ES-I3 (cell line): ENCODE measurements at regions not wholly inside any gene's neighbourhood (a gene's known extent, or its start where the extent isn't known, plus 50 kb on each side); places are given as distances from the start of the nearest gene placed in this dataset.

Experiments used
- H3K36me3 ChIP-seq: 2 replicates; pipeline ENCODE4 v1.6.1; 2013; ENCODE audit warnings: mild to moderate bottlenecking, low read length, control low read depth, moderate library complexity; ENCODE audit not compliant: insufficient read depth
- H3K4me1 ChIP-seq: 2 replicates; pipeline ENCODE4 v1.6.1; 2013; ENCODE audit warnings: mild to moderate bottlenecking, control low read depth, low read length; ENCODE audit not compliant: insufficient read depth
- H3K9ac ChIP-seq: 2 replicates; pipeline ENCODE4 v1.6.1; 2013; ENCODE audit warnings: low read depth, mild to moderate bottlenecking, low read length, moderate library complexity
- H3K9me3 ChIP-seq: 2 replicates; pipeline ENCODE4 v1.6.1; 2013; ENCODE audit warnings: mild to moderate bottlenecking, low read length, moderate library complexity; ENCODE audit not compliant: control insufficient read depth, insufficient read depth

DNA sequence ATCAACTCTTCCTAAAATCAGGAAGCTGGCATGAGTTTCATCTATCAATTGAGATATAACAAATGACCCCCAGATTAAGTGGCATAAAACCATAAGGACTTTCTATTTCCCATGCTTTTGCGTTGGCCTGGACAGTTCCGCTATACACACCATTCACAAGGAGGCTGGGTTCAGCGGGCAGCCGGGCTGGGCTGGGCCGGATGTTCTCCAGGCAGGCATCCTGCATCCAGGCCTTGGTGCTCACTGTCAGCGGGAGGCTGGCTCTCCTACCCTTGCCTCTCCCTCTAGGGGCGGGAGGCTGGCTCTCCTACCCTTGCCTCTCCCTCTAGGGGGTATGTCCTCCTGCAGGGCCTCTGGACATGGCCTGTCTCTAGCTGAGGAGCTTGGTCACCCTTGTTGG lies 266.0 kb upstream of the ARRDC4 start:
- Histone ChIP-seq H3K36me3 (no peaks in the 10 kb centered on the region), H3K9ac (no peak overlapping the region), H3K4me1 (no peaks in the 10 kb centered on the region), H3K9me3 (no peaks in the 10 kb centered on the region)

DNA sequence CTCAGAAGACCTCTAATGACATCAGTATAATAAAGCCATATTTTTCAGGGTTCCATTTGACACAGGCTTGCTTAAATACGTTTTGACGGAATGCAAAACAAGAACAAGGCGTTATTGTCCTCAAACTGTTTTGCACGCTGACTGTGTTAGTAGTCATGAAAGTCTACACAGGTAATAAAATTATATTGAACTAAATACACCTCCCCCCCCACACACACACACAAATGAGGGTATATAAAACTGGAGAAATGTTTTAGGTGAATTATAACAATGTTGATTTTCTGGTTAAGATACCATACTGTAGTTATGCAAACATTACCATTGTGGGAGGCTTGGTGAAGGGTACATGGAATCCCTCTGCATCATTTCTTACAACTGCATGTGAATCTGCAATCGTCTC lies 257.1 kb upstream of the ARRDC4 start:
- Histone ChIP-seq H3K9me3 (no peaks in the 10 kb centered on the region), H3K4me1 (no peaks in the 10 kb centered on the region)

DNA sequence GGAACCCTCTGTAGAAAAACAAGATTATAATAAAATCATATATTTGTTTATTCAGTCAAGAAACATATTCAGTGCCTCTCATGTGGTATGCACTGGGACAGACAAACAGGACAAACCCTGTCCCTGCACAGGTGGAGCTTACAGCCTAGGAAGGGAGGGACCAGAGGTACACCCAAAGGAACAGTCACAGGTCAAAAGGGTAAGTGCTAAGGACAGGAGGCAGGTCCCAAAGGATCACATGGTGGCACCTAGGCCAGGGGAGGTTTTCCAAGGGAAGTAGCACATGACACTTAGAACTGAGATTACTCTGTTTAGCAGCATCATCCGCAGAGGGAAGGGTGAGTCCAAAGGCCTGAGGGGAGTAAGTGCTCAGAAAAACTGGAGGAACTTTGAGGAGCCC lies 254.4 kb upstream of the ARRDC4 start:
- no peaks in the 10 kb centered on the region for H3K4me1 ChIP-seq
- no peaks in the 10 kb centered on the region for H3K9me3 ChIP-seq
- no peaks in the 10 kb centered on the region for H3K36me3 ChIP-seq
- no peak overlapping the region for H3K9ac ChIP-seq

More for the DNA sequence above, 257.1 kb upstream of the ARRDC4 start:
- Histone ChIP-seq H3K36me3 (no peaks in the 10 kb centered on the region), H3K9ac (no peak overlapping the region)

DNA sequence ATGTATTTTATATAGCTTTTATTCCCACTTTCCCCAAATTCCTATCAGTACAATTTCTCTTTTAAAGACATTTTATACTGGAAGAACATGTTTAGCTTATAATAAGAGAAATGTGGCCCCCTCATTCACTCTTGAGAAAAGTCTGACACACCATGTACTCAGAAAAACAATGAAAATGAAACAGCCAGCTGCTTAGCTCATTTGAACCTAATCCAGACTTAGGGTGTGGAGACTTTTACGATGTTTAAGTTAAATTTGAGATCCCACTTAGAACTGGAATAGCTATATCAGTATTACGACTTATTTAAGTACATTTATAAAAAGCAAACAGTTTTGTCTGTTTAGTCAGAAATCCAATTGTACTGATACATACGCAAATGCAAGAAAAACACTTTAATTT lies 252.3 kb upstream of the ARRDC4 start:
- Histone ChIP-seq H3K4me1 (no peaks in the 10 kb centered on the region), H3K9me3 (no peaks in the 10 kb centered on the region)

DNA sequence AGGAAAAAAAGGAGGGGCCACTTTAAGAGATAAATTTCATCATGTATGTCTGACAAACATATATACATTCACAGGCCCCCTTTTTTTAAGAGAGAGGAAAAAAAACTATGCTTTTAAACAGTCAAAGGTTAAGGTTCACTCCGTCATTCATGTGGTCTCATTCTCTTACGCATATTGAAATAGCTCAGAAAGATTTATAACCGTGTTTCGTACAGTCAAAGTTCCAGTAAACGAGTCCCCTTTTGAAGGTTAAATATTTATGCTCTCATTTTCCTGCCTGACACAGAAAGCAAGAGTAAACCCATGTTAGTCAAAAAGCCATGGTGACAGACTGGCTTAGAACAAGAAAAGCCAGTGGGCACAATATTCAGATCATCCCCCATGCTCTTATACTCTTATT lies 248.0 kb upstream of the ARRDC4 start:
- no peaks in the 10 kb centered on the region for H3K4me1 ChIP-seq
- no peaks in the 10 kb centered on the region for H3K36me3 ChIP-seq
- H3K9ac ChIP-seq = no peak overlapping the region
- H3K9me3 ChIP-seq = no peaks in the 10 kb centered on the region

More for the DNA sequence above, 252.3 kb upstream of the ARRDC4 start:
- H3K36me3 ChIP-seq = no peaks in the 10 kb centered on the region
- no peak overlapping the region for H3K9ac ChIP-seq

DNA sequence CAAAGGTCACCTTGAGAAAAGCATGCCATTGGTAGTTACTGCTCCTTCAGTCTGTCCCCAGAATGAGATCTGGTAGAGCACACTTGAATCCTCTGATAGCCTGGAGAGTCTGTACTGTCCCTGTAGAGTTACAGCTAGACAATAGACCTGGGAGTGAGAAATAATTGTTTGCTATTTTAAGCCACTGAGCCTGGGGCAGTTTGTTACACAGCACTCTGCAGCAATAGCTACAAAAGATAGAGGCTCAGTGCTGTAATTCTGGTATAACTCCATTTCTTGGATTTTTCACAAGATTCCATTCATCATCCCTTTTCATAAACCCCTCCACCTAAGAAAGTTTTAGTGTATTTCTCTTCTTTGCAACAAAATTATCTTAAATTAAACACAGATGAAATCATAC lies 242.7 kb upstream of the ARRDC4 start:
- no peaks in the 10 kb centered on the region for H3K4me1 ChIP-seq
- no peaks in the 10 kb centered on the region for H3K9me3 ChIP-seq
- H3K36me3 ChIP-seq = no peaks in the 10 kb centered on the region
- no peak overlapping the region for H3K9ac ChIP-seq

DNA sequence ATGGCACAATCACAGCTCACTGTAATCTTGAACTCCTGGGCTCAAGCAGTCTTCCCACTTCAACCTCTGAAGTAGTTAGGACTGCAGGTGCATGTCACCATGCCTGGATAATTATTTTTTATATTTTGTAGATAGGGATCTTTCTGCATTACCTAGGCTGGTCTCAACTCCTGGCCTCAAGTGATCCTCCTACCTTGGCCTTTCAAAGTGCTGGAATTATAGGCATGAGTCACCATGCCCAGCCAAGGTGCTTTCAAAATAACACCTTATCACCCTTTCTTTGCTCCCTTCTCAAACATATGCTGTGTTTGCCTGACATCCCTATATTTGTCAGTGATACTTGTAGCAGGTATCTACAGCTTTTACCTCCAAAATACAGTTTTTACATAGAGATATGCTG lies 242.0 kb upstream of the ARRDC4 start:
- no peaks in the 10 kb centered on the region for H3K36me3 ChIP-seq
- H3K9me3 ChIP-seq = no peaks in the 10 kb centered on the region
- no peaks in the 10 kb centered on the region for H3K4me1 ChIP-seq
- H3K9ac ChIP-seq = no peak overlapping the region

DNA sequence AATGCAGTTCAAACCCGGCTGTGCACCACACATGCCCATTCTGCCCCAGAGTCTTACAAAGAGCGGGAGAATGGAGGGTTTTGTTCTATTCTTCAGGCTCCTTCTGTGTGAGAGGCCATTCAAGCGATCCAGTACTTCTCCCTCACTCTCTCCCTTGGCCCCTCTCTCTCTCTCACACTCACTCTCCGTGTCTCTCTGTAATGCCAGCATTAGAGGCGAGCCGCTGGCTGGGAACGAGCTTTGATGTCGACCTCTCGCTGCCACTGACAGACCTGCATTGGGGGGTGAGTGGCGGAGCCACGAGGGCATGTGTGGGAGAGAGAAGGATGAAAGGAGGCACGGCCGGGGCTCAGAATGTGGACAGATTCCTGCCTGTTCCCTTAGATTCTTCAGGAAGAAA lies 231.7 kb upstream of the ARRDC4 start:
- H3K36me3 ChIP-seq = no peaks in the 10 kb centered on the region
- H3K9me3 ChIP-seq = no peaks in the 10 kb centered on the region
- H3K9ac ChIP-seq = no peak overlapping the region
- H3K4me1 ChIP-seq = no peaks in the 10 kb centered on the region

DNA sequence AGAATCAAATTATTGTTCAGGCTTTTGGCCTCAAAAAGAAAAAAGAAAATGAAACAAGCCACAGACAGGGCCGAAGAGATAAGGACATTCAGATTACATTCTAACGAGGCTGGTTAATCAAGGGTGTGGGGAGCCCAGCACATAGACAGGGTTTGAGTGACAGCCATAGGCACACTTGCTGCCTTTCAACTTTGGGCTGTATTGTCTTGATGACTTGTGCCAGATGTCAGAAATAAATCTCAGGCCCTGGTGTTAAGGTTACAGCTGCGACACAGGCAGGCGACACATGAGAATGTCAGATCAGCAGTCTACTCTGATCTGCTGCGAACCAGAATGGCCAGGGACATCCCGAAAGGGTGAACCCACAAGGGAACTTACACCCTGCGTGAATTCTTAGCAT lies 231.2 kb upstream of the ARRDC4 start:
- H3K9ac ChIP-seq = no peak overlapping the region
- H3K4me1 ChIP-seq = no peaks in the 10 kb centered on the region
- no peaks in the 10 kb centered on the region for H3K36me3 ChIP-seq
- no peaks in the 10 kb centered on the region for H3K9me3 ChIP-seq

DNA sequence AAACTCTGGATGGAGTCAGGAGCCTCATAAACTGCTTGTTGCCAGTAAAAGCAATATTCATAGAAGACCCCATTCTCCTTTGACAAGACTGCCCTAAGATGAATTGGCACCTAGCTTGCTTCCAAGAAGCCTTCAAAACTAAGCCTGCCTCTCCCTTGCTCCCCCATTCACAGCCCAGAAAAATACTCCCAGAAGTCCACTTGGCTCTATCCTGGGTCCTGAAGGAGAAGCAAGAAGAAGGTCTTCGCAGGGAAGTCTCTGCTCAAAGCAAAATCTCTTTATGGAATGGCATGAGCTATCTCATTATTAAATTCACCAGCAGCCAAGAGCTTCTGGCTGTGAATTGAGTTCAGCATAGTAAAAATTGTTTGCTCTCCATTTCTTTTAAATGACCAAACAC lies 230.2 kb upstream of the ARRDC4 start:
- no peak overlapping the region for H3K9ac ChIP-seq
- no peaks in the 10 kb centered on the region for H3K4me1 ChIP-seq
- no peaks in the 10 kb centered on the region for H3K9me3 ChIP-seq
- no peaks in the 10 kb centered on the region for H3K36me3 ChIP-seq

DNA sequence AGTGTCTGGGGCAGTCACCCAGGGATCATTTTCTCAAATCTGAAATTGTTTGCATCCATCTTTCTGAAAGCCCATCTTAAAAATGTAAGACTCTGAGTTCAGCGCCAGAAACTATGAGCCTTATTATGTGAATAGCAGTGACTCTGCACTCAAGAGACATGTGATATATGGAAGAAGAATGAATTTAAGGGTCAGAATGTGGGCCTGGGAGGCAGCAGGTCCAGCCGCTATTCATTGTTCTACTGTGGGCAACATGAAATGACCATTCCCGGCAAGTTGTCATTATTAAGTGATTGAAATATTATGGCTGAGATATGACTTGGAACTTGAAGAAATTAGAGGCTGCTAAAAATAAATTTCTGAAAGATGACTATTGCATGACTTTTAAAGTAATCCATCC lies 228.6 kb upstream of the ARRDC4 start:
- Histone ChIP-seq H3K9ac (no peak overlapping the region), H3K36me3 (no peaks in the 10 kb centered on the region), H3K9me3 (no peaks in the 10 kb centered on the region), H3K4me1 (no peaks in the 10 kb centered on the region)

DNA sequence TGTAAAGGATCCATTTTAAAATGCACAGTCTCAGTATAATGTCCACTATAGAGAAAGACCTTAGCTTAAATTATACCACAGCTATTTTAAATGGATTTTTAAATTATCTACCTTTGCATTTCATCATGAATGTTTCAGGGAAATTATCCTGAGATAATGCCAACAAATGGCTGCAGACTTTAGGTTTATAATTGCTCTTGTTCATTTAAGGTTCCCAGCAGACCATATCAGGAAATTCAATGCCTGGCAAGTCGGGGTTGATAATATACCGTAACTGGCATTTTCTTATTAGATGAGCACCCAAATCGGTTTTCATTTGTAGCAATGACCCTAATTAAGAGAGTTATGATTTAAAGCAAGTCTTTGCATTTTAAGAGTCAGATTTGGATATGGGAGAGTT lies 227.1 kb upstream of the ARRDC4 start:
- Histone ChIP-seq H3K36me3 (no peaks in the 10 kb centered on the region), H3K4me1 (no peaks in the 10 kb centered on the region), H3K9me3 (no peaks in the 10 kb centered on the region)

DNA sequence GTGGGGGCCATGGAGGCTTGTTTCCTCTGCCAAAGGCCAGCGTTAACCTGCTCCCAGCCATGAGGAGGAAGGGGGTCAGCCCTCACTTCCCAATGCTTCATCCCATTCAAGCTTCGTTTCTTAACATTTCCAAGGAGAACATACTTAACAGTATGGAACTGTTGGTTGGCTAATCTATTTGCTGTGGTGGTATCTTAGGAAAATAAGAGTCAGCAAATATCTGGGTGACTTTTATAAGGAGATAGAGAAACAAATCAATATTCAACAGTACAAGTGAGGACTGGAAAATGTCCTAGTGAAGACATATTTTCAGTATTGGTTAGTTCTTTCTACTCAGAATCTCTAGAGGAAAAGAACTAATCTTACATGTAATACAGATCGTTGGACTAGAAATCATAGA lies 223.8 kb upstream of the ARRDC4 start:
- Histone ChIP-seq H3K9ac (no peak overlapping the region), H3K4me1 (no peaks in the 10 kb centered on the region), H3K9me3 (no peaks in the 10 kb centered on the region), H3K36me3 (no peaks in the 10 kb centered on the region)

More for the DNA sequence above, 227.1 kb upstream of the ARRDC4 start:
- no peak overlapping the region for H3K9ac ChIP-seq

DNA sequence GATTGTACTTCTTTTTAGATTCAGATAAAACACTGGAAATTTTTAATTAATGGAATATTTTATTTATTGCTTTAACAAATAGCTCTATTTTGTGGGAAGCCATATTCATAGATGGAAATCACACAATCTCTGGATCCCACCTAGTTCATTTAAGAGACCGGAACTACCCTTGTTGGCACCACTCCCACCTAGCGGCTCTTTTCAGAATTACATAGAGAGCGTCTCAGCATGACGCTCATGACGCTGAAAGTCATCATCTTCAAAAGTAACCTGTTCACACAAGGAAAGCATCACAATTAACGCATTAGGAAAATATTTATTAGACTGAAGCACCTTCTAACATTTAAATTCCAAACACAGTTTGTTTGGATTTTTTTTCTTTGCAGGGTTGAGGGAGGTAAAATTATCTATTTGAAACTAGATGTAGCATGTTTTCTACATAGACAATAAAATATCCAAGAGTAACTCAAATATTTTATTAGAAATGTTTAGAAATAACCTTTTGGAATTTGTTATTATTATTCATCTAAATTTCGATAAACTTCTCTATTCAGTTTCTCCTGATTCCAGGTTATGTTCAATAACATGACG lies 214.9 kb upstream of the ARRDC4 start:
- Histone ChIP-seq H3K9ac (no peak overlapping the region), H3K9me3 (no peaks in the 10 kb centered on the region), H3K36me3 (no peaks in the 10 kb centered on the region), H3K4me1 (peaks cover 4% of the 10 kb centered on the region; the same call in 1 of the 2 replicates)

DNA sequence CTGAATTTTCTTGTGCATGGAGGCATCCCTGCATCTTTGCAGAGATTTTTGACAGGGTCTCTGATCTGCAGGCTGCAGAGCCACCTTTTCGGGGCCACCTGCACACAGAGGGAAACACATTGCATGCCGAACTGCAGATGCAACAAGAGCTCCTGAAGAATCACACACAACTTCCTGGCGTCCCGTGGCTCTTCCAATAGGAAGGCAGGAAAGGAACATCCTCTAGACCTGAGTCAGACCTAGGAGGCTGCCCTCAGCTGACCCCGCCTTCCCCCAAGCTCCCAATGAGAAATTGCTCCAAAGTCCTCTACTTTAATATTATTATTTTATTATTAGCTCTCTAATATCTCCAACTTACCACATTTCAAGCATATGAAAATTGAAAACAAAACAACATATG lies 213.2 kb upstream of the ARRDC4 start:
- Histone ChIP-seq H3K9ac (no peak overlapping the region), H3K36me3 (no peaks in the 10 kb centered on the region), H3K4me1 (peaks cover 4% of the 10 kb centered on the region; the same call in 1 of the 2 replicates), H3K9me3 (no peaks in the 10 kb centered on the region)

DNA sequence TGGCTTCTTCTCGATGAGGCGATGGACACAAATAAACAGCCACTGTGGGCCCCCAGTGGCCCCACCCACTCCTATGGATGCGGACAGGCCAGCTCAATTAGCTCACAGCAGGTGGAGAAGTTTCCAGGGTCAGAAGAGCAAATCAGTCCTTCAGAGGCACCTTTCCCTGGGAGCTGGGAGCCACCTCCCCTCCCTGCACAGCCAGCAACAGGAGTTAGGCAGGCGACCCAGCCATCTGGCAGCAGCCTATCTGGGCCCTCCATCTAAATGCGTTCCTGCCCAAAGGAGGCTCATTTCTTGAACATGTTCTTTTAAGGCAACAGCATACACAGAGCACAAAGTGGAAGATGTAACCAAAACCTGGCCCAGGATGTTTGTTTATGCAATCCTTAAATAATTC lies 211.9 kb upstream of the ARRDC4 start:
- H3K4me1 ChIP-seq = peaks cover 4% of the 10 kb centered on the region; the same call in 1 of the 2 replicates
- no peak overlapping the region for H3K9ac ChIP-seq
- no peaks in the 10 kb centered on the region for H3K36me3 ChIP-seq
- no peaks in the 10 kb centered on the region for H3K9me3 ChIP-seq
